NCI-H2196 treated with DMSO at 0.1 percent for 48 hours (cell line): ENCODE measurements at regions not wholly inside any gene's neighbourhood (a gene's known extent, or its start where the extent isn't known, plus 50 kb on each side); places are given as distances from the start of the nearest gene placed in this dataset.
"Not testable (repeated sequence)": the region's sequence is repeated elsewhere in the genome, so short reads cannot be mapped to it uniquely, and the experiment has no call there.

ENCODE experiments used
- DNase-seq: peaks from one replicate; lab custom pipeline; 2025; ENCODE audit not compliant: unreplicated experiment; lab: John Stamatoyannopoulos, UW

DNA sequence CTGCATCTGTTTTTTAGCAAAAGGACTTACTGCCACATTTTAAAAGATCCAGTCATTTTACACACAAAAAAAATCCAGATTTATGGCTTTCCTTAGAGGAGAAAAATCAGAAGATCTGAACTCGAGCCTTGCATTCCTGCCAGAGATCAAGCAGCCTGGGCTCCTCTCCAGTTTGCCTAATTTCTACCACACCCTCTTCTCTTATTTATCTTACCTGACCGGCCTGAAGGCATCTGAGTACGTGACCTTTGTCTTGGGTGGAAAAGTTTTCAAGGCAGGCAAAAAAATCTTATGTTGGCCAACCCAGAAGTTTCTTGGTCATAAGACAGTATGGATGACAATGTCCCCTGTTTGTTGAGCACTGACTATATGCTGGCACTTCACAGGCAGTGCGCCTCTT is 60.3 kb downstream of the CHRD start:
- DNase-seq: no peak

DNA sequence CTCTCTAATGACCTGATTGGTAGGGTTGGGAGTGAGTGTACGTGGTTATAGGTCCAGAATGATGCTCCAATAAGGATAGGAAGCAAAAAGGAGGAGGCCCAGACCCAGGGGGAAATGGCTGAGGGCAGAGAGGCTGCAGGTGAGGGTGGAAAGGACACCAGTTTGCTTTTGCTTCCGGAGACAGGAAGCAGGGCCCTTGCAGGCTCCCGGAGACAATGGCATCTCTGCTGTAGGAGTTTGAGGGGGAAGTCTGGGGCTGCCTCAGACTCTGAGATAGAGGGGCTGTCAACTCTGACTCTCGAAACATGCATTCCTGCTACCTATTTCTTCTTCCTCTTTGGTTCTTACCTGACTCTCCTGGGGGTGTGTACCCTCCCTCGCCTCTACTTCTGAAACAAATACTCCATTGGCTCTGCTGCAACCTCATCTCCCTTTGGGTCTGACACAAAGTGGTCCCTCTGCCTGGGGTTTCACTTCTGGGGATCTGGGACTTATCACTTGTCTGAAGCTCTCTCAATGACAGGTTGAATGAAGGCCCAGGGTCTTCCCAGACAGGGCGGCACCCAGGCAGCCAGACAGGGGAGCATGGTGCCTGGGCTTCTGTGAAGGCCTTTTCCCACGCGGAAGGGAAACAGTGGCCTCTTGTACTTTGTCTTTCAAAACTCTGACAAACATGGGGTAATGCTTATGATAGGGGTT is 61.5 kb downstream of the CHRD start:
- no peak for DNase-seq

DNA sequence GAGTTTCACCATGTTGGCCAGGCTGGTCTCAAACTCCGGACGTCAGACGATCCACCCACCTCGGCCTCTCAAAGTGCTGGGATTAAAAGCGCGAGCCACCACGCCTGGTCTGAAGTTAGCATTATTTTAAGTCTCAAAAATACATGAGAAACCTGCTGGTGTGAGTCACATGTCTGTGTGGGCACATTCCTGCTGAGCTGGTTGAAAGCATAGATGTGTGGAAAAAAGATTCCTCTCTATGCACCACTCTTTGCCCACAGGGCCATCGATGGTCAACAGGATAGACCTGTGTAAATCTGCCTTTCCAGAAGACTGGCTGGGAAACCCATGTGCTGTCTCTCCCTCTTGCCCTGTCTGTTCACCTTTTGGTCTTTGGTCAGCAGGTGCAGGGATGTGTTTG is 63.5 kb downstream of the CHRD start:
- no peak for DNase-seq

DNA sequence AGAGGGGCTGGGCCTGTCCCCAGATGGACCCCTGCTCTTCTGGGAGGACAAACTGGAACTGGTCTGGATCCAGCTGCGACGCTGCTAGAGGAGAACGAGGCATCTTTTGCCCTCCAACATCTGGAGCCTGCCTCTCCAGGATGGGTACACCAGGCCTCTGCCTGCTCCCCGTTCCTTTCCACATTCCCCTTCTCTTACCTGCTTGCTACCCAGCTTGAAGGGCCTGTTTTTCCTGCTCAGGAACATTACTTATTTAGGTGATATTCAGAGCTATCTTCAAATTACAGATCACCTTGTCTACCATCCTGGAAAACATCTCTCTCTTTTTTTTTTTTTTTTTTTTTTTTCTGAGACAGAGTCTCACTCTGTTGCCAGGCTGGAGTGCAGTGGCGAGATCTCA is 64.0 kb downstream of the CHRD start:
- no peak for DNase-seq

DNA sequence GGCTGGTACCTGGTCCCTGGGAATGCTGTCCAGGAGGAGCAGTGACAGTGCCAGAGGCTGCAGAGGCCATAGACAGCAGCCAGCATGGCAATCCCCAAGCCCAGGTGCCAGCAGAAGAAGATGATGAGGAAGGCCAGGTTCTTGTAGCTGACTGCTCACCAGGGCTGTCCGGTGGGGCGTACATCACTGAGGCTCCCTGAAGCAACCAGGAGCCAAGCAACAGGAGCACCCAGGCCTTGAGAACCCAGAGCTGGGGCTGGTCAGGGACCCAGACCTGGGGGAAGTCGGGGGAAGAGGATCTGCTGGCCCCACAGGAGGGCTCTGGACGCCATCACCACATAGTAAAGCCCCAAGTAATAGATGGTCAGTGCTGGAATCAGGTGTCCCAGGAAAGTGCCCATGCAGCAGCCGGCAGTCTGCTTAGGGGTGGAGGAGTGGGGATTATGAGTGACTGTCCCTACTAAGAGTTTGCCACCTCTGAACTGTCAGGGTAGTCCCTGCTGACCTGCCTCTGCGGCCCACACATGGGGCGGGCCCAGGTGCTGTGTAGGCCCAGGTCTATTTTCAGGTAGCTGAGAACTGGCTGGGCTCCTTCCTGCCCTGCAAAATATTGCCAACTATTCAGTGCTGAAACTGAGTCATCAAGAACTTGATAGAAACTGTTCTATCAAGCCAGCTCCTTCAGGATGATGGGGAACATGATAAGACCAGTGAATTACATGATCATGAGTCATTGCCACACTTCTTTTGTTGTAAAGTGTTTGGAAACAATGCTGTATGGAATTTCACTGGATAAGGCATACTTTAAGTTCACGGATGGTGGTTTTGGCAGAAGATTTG is 68.7 kb downstream of the CHRD start:
- no peak for DNase-seq

DNA sequence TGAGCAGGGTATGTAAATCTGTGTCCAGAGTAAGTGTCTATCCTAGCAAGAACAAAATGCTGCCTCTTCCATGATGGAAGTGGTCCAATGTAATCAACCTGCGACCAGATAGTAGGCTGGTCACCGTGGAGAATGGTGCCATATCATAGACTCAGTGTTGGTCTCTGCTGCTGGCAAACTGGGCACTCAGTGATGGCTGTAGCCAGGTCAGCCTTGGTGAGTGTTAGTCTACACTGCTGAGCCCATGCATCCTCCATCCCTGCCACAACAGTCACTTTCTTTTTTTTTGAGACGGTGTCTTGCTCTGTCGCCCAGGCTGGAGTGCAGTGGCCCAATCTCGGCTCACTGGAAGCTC is 69.3 kb downstream of the CHRD start:
- DNase-seq: no peak

DNA sequence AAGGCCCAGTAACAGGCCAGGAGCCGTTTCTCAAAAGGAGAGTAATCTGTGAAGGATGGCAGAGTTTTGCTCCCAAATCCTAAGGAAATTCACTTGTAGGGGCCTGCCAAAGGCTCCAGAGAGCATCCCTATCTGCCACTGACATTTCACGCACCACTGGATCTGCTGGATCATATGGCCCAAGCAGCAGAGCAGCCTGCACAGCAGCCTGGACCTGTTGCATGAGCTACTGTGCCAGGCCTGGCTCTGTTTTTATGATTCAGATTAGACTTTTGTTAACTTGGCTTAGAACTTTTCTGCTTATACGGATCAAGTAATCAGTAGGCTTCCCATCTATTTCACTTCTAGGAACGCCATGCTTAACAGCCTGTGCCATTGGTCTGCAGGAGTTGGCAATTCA is 70.7 kb downstream of the CHRD start:
- DNase-seq: no peak

DNA sequence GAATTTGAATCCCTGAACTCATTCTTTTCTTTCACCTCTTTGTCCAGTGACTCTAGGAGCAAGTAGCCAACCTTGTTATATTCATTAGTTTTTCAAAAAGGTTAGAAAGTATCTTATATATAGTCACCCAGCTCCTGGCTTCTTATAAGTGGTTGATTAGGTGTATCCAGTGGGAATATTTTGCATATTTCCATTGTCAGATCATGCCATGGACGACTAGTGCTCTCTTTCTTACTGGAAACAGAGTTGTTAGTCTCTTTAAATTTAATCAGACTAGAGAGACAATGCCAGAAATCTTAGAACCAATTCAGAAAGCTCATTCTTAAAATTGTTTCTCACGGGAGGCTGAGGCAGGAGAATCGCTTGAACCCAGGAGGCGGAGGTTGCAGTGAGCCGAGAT is 73.4 kb downstream of the CHRD start:
- DNase-seq: no peak

DNA sequence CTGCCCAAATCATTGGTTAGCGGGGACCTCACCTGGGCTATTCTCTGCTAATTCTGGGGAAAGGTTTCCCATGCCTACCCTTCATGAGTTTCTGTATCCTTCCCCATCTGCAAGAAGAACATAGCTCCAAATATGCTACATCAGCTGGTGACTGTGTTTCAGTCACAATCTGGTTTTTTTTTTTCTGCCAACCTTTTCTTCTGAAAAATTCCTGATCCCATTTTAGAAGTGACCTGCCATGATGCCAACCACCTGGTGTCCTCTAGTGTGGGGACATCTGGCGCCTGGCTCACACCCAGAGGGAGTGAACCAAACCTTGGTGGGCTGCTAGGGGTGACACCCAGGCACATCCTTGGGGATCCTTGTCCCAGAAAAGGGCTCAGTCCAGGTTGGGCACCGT is 76.1 kb downstream of the CHRD start:
- no peak for DNase-seq

DNA sequence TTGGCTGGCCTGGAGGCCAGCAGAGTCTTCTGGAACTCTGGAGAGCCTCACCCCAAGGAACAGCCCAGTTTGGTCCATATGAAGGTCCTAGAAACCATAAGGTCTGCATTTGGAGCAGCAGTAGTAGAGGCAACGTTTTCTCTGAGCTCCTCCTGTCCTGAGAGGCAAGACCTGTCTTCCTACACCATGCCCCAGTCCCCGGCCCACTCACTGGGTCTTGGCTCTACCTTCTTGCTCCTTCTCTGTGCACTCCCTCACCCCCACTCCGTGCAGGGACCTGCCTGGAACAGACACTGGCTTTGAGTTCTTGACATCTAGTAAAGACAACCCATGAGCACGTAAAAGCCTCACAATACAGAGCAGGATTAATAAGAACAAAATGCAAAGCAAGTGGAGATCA is 76.6 kb downstream of the CHRD start:
- DNase-seq: no peak

DNA sequence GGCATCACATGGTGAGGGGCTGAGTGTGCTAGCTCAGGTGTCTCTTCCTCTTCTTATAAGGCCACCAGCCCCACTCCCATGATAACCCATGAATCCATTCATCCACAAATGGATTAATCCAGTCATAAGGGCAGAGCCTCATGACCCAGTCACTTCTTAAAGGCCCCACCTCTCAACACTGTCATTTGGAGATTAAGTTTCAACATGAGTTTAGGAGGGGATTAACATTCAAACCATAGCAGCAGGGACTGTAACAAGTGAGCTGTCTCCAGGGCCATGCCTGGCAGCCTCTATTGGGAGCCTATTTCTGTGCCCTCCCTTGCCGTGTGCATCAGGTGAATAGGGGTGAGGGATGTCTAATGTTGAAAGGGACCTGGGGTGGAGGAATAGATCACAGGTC is 77.5 kb downstream of the CHRD start:
- no peak for DNase-seq

DNA sequence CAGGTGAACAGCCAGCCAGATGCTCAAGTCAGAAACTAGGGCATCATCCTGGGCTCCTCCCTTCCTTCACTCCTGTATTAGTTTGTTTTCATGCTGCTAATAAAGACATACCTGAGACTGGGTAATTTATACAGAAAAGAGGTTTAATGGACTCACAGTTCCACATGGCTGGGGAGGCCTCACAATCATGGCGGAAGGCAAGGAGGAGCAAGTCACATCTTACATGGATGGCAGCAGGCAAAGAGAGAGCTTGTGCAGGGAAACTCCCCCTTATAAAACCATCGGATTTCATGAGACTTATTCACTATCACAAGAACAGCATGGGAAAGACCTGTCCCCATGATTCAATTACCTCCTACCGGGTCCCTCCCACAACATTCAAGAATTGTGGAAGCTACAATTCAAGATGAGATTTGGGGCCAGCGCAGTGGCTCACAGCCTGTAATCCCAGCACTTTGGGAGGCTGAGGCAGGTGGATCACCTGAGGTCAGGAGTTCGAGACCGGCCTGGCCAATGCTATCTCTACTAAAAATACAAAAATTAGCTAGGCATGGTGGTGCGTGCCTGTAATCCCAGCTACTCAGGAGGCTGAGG is 78.0 kb downstream of the CHRD start:
- DNase-seq: not testable (repeated sequence)

DNA sequence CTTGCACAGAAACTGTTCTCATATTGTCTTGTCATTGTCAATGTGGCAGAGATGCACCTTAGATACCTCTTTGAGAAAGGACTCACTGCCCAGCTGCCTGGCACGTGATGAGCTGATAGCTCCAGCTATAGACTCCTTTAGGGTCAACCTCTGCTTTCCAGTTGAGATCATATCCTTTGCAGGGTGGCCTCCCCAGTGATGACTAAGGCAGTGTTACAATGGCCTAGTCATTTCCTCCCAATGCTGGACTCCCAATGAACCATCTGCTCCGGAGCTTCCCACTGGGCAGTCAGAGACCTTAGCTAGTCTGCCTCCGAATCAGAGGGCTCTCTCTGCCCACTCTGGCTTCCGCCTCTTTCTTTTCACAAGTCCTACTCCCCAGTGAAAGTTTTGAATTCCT is 79.5 kb downstream of the CHRD start:
- no peak for DNase-seq

DNA sequence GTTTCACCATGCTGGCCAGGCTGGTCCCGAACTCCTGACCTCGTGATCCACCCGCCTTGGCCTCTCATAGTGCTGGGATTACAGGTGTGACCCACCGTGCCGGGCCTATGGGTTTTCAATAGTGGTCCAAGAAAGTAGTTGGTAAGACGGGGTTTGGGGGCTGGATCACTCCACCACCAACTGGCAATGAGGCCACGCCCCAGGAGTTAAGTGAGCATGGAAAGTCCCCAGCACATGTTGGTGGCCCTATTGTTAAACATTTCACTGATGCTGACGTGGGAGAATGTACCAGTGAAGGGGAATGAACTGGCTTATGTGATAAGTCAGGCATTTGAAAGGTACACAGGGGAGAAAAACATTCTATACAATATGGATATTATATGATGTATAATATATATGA is 80.4 kb downstream of the CHRD start:
- no peak for DNase-seq

DNA sequence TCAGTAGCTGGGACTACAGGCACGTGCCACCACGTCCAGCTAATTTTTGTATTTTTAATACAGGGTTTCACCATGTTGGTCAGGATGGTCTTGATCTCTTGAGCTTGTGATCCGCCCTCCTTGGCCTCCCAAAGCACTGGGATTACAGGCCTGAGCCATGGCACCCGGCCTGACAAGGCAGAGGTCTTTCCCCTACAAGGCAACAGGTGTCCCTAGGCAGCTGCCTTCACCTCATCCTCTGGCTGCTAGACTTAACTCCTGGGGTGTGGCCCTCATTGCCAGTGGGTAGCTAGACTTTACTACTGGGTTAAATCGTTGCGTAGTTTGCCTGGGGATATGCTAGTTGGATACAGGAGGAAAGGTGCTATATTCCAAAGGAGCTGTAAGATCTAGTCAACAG is 81.4 kb downstream of the CHRD start:
- no peak for DNase-seq

DNA sequence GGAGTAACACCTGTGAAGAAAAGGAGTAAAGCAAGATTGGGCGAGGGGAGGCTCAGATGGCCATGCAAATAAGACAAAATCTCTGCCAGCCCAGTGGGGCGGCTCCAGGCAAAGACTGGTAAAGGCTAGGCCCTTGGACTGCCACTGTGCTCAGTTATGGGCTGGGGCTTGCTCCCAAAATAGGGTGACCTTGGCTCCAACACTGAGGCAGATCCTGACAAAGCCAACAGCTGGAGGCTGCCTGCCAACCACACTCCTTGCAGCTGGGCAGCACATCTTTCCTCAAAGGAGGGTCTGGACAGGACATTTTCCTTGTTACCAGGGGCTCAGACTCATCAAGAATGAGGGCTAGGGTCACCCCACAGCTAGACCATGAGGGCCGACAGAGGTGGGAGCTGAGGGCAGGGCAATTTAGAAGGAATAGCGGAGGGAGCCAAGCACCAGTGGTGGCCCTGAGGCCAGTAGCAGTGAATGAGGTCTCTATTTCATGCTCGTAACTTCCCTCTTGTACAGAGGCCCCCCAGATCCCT is 86.1 kb downstream of the CHRD start:
- DNase-seq: no peak

DNA sequence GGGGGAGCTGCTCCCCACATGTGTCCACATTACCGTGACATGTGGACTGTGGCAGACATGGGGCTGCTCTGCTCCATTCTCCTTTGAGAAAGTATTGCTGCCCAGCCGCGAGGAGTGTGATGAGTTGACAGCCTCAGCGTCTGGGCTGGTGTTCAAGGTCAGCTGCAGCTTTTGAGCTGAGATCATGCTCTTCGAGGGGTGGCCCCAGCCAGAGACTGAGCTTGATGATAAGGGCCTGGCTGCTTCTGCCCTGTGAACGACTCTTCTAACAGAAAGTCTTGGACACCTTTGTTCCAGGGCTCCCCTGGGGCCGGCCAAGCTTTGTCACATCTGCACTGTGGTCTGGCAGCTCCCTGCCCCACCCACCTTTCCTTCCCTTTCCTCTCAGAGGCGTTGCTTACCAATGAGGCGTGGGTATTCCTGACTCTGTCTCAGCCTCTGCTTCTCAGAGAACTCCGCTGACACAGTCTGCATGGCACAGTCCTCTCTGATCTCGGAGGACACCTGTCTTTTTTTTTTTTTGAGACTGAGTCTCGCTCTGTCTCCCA is 86.6 kb downstream of the CHRD start:
- DNase-seq: no peak

DNA sequence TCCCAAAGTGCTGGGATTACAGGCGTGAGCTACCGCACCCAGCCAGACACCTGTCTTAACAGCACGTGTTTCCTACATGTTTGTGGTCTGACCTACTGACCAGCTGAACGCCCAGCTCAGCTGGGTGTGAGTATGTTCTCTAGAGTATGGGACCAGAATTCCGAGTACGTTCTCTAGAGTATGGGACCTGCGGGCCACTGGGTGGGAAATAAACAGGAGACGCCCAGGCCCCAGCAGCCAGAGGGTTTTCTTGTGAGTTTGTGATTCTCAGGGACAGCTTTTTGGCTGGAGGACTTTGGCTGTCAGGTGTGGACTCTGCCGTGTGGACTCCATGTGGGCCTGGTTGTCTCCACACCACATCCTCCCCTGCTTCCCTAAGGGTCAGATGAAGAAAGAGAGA is 87.3 kb downstream of the CHRD start:
- DNase-seq: no peak

DNA sequence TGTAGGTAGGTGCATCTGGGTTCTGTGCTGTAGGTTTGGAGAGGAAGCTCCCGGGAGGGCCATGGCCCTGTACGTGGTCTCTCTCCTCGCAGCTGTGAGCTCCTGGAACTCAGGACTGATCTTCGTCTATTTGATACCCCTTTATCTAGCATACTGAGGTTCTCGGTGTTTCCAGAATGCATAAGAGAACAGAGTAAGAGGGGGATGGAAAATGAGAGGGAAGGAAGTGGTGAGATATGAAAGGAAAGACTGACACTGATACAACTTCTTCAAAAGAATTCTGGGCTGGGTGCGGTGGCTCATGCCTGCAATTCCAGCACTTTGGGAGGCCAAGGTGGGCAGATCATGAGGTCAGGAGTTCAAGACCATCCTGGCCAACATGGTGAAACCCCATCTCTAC is 90.7 kb downstream of the CHRD start:
- no peak for DNase-seq

DNA sequence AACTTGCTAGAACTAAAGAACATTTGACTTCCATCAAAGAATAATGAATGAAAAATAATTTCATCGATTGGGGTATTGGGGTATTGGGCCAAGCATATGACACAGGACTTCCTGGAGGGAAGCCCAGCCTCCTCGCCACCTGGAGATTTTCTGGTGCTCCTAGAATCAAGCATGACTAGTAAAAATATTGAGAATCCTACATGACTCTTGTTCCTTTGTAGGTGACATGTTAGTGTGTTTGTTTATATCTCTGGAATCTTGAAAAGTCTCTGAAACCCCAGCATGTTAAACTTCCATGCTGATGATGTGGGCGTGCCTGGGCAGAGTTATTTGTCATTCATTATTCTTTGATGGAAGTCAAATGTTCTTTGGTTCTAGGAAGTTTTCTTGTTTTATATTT is 90.1 kb upstream of the EPHB3 start:
- DNase-seq: no peak

DNA sequence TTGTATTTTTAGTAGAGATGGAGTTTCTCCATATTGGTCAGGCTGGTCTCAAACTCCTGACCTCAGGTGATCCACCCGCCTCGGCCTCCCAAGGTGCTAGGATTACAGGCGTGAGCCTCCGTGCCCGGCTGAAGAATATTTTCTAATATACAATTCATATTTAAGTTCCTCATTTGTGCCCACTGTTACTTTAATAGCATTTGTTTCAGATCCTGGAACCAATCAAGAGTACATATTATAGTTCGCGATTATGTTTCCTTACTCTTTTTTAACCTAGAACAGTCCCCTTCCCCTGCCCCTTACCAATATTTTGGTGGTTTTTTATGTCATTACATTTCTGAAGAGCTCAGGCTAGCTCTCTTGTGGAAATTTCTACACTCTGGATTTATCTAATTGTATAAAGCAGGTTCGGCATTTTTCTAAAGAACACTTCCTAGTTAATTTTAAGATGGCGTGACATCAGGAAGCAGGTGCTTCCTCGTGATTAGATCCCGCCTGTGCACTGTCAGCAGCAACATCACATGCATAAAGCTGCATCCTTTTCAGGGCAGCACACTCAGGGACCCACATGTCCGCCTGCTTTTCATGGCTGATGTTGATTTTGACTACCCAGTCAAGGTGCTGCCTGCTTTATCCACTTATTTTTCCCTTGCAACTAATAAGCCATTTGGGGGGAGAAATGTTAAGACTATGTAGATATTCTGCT is 88.7 kb upstream of the EPHB3 start:
- DNase-seq: no peak
